Activated CD4-positive, CD25-positive, alpha-beta regulatory T cell treated with anti-CD3 and anti-CD28 coated beads, Interleukin-2, amount 50 U/mL, for 72 hours (primary cell): ENCODE measurements at regions not wholly inside any gene's neighbourhood (a gene's known extent, or its start where the extent isn't known, plus 50 kb on each side); places are given as distances from the start of the nearest gene placed in this dataset.

ENCODE experiments used
- DNase-seq: peaks from one replicate; pipeline ENCODE4 v3.0.0; 2021

GRCh38 chr18:46388286-46388685 is 268.7 kb downstream of the LOXHD1 start:
- DNase-seq = no peak

- no peak for DNase-seq
Observed at GRCh38 chr18:46392576-46392975, 264.4 kb downstream of the LOXHD1 start.

- DNase-seq = no peak
Observed at GRCh38 chr18:46393230-46393629, 263.8 kb downstream of the LOXHD1 start.

GRCh38 chr18:46393961-46394360 is 263.1 kb downstream of the LOXHD1 start:
- DNase-seq = no peak

- no peak for DNase-seq
Observed at GRCh38 chr18:46395795-46396194, 261.2 kb downstream of the LOXHD1 start.

GRCh38 chr18:46397174-46397573 is 259.8 kb downstream of the LOXHD1 start:
- DNase-seq = no peak

- no peak for DNase-seq
Observed at GRCh38 chr18:46398005-46398404, 259.0 kb downstream of the LOXHD1 start.

- DNase-seq = no peak
Observed at GRCh38 chr18:46398625-46399024, 258.4 kb downstream of the LOXHD1 start.

- no peak for DNase-seq
Observed at GRCh38 chr18:46399303-46399702, 257.7 kb downstream of the LOXHD1 start.

GRCh38 chr18:46400449-46400848 is 256.6 kb downstream of the LOXHD1 start:
- DNase-seq = no peak

- no peak for DNase-seq
Observed at GRCh38 chr18:46401486-46402070, 255.4 kb downstream of the LOXHD1 start.

- DNase-seq = no peak
Observed at GRCh38 chr18:46402396-46402795, 254.6 kb downstream of the LOXHD1 start.

- no peak for DNase-seq
Observed at GRCh38 chr18:46402945-46403344, 254.1 kb downstream of the LOXHD1 start.

- DNase-seq = no peak
Observed at GRCh38 chr18:46405832-46406538, 251.0 kb downstream of the LOXHD1 start.

- DNase-seq = no peak
Observed at GRCh38 chr18:46406539-46406932, 250.5 kb downstream of the LOXHD1 start.

GRCh38 chr18:46407486-46408166 is 249.4 kb downstream of the LOXHD1 start:
- DNase-seq = no peak

- DNase-seq = no peak
Observed at GRCh38 chr18:46408334-46408987, 248.6 kb downstream of the LOXHD1 start.

GRCh38 chr18:46411191-46411828 is 245.7 kb downstream of the LOXHD1 start:
- DNase-seq = no peak

GRCh38 chr18:46411867-46412690 is 244.9 kb downstream of the LOXHD1 start:
- no peak for DNase-seq

GRCh38 chr18:46412916-46413315 is 244.1 kb downstream of the LOXHD1 start:
- DNase-seq = no peak

GRCh38 chr18:46413684-46414083 is 243.3 kb downstream of the LOXHD1 start:
- DNase-seq = no peak

GRCh38 chr18:46414863-46415262 is 242.2 kb downstream of the LOXHD1 start:
- no peak for DNase-seq
